ENCODE measurements at regions not wholly inside any gene's neighbourhood (a gene's known extent, or its start where the extent isn't known, plus 50 kb on each side); places are given as distances from the start of the nearest gene placed in this dataset.

GRCh38 chr10:117817116-117817515 is 229.6 kb downstream of the RAB11FIP2 start:
- DNase-seq (ENCODE audit: insufficient read length, low spot score, missing footprints) = no peak

GRCh38 chr10:117818721-117819120 is 228.0 kb downstream of the RAB11FIP2 start:
- Histone ChIP-seq H2AFZ (ENCODE audit: low read length) (no peak overlapping the region), H3K4me3 (ENCODE audit: insufficient read depth, low read length) (no peak overlapping the region), H3K36me3 (ENCODE audit: insufficient read depth, low read length) (no peaks in the 10 kb centered on the region), H3K4me1 (ENCODE audit: insufficient read depth, low read length) (no peaks in the 10 kb centered on the region), H3K9me3 (ENCODE audit: low read depth, low read length) (no peaks in the 10 kb centered on the region), H3K27ac (ENCODE audit: low read depth, low read length) (no peak overlapping the region), H3K79me2 (ENCODE audit: insufficient read depth, low read length) (no peaks in the 10 kb centered on the region), H3K27me3 (ENCODE audit: insufficient read depth, low read length) (no peaks in the 10 kb centered on the region), H3K4me2 (ENCODE audit: insufficient read depth, low read length) (no peak overlapping the region), H4K20me1 (ENCODE audit: insufficient read depth, low read length) (no peaks in the 10 kb centered on the region)
- TF ChIP-seq CTCF (IDR thresholded peaks at IDR 0.05; ENCODE audit: extremely low read depth, low read depth, low read length) = no peak
- DNase-seq (ENCODE audit: insufficient read length, low spot score, missing footprints) = no peak

More at GRCh38 chr10:117817116-117817515, 229.6 kb downstream of the RAB11FIP2 start:
- Histone ChIP-seq H3K27ac (ENCODE audit: low read depth, low read length) (no peak overlapping the region), H3K36me3 (ENCODE audit: insufficient read depth, low read length) (no peaks in the 10 kb centered on the region), H3K4me1 (ENCODE audit: insufficient read depth, low read length) (no peaks in the 10 kb centered on the region), H3K4me3 (ENCODE audit: insufficient read depth, low read length) (no peak overlapping the region), H3K79me2 (ENCODE audit: insufficient read depth, low read length) (no peaks in the 10 kb centered on the region), H3K9me3 (ENCODE audit: low read depth, low read length) (no peaks in the 10 kb centered on the region), H3K4me2 (ENCODE audit: insufficient read depth, low read length) (no peak overlapping the region), H3K27me3 (ENCODE audit: insufficient read depth, low read length) (no peaks in the 10 kb centered on the region), H4K20me1 (ENCODE audit: insufficient read depth, low read length) (no peaks in the 10 kb centered on the region), H2AFZ (ENCODE audit: low read length) (no peak overlapping the region)
- no peak for TF ChIP-seq CTCF (IDR thresholded peaks at IDR 0.05; ENCODE audit: extremely low read depth, low read depth, low read length)

- Histone ChIP-seq H3K4me2 (ENCODE audit: insufficient read depth, low read length) (no peak overlapping the region), H3K36me3 (ENCODE audit: insufficient read depth, low read length) (no peaks in the 10 kb centered on the region), H3K9me3 (ENCODE audit: low read depth, low read length) (no peaks in the 10 kb centered on the region), H4K20me1 (ENCODE audit: insufficient read depth, low read length) (no peaks in the 10 kb centered on the region), H2AFZ (ENCODE audit: low read length) (no peak overlapping the region), H3K4me3 (ENCODE audit: insufficient read depth, low read length) (no peak overlapping the region), H3K27me3 (ENCODE audit: insufficient read depth, low read length) (no peaks in the 10 kb centered on the region), H3K4me1 (ENCODE audit: insufficient read depth, low read length) (no peaks in the 10 kb centered on the region), H3K27ac (ENCODE audit: low read depth, low read length) (no peak overlapping the region), H3K79me2 (ENCODE audit: insufficient read depth, low read length) (no peaks in the 10 kb centered on the region)
- no peak for DNase-seq (ENCODE audit: insufficient read length, low spot score, missing footprints)
- no peak for TF ChIP-seq CTCF (IDR thresholded peaks at IDR 0.05; ENCODE audit: extremely low read depth, low read depth, low read length)
Measured at GRCh38 chr10:117819304-117819703, 227.4 kb downstream of the RAB11FIP2 start.

- H3K4me2 ChIP-seq (ENCODE audit: insufficient read depth, low read length) = no peak overlapping the region
- no peak for TF ChIP-seq CTCF (IDR thresholded peaks at IDR 0.05; ENCODE audit: extremely low read depth, low read depth, low read length)
- no peak overlapping the region for H3K4me3 ChIP-seq (ENCODE audit: insufficient read depth, low read length)
- DNase-seq (ENCODE audit: insufficient read length, low spot score, missing footprints) = no peak
- no peak overlapping the region for H2AFZ ChIP-seq (ENCODE audit: low read length)
- H3K27me3 ChIP-seq (ENCODE audit: insufficient read depth, low read length) = no peaks in the 10 kb centered on the region
- no peaks in the 10 kb centered on the region for H3K4me1 ChIP-seq (ENCODE audit: insufficient read depth, low read length)
- H3K79me2 ChIP-seq (ENCODE audit: insufficient read depth, low read length) = no peaks in the 10 kb centered on the region
- no peaks in the 10 kb centered on the region for H3K36me3 ChIP-seq (ENCODE audit: insufficient read depth, low read length)
- no peaks in the 10 kb centered on the region for H3K9me3 ChIP-seq (ENCODE audit: low read depth, low read length)
- H3K27ac ChIP-seq (ENCODE audit: low read depth, low read length) = no peak overlapping the region
- no peaks in the 10 kb centered on the region for H4K20me1 ChIP-seq (ENCODE audit: insufficient read depth, low read length)
Measured at GRCh38 chr10:117823980-117824379, 222.8 kb downstream of the RAB11FIP2 start.

Data from osteoblast (primary cell).